ENCODE measurements at regions not wholly inside any gene's neighbourhood (a gene's known extent, or its start where the extent isn't known, plus 50 kb on each side); places are given as distances from the start of the nearest gene placed in this dataset.
"Not testable (repeated sequence)": the region's sequence is repeated elsewhere in the genome, so short reads cannot be mapped to it uniquely, and the experiment has no call there.

DNA sequence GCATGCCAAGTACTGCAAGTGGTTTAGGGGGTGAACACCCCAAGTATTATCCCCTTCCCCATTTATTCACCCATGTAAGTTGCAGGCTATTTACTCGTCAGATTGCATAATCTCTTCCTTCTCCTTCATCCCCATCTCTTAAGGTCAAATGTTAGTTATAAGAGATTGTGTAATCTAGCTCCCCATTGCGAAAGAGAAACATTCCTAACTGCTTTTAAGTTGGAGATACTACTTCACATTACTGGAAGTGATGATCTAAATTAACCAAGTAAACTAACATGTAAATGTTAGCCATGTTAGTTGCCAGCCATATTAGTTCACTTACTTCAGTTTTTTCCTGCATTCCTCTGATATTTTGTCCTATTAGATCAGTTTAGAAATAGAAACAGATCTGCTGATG is 262.3 kb downstream of the TAF11L14 start:
- DNase-seq = no peak

DNA sequence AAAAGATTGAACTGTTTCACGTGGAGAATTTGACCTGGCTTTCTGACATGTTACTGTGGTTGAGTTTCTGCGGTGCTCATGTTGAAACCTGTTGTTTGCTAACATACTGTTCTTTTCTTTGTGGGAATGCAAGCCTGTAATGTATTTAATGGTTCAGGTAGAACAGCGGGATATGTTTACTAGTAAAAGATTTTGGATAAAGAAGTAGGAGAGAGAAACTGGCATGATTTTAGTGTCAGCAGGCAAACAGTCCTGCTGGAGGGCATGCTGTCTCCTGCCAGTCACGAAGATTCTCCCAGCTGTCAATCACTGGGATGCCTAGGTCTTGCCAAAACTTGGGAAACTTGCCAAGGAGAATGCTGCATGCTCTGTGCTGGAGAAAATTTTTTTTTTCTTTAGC is 263.5 kb downstream of the TAF11L14 start:
- DNase-seq = no peak

DNA sequence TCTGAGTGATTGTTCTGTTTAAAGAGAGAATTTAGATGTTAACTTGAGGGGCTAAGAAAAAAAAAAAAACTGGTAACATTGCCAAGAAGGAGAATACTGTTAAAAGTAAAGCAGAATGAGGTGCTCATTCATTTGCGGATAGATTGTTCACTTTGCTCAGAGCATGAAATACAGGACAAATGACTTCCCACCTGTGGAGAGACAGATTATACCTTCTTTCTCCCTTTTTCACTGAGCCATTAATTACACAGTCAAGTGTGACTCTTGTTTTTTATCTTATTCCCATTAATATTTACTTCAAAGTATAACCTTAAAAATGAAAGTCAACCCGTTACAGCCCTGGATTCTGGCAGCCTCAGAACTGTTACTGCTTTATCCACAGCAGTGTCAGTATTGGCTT is 264.5 kb downstream of the TAF11L14 start:
- DNase-seq = no peak

DNA sequence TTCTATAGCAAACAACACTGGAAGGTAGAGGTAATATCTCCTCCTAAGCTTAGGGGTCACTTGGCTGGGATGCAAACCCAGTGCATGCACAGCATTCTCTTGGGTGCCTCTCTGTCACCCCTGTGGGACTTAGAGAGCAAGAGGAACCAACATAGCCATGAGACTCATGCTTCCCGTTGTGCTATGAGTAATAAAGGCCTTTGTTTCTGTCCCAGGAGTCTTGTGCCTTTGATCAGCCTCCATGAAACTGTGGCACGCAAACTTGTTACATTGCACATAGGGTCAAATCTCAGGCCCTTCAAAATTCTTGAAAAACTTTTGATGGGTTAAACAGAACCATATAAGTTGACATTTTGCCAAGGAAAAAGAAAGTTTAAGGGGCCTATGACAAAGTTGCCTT is 272.8 kb downstream of the TAF11L14 start:
- no peak for DNase-seq

DNA sequence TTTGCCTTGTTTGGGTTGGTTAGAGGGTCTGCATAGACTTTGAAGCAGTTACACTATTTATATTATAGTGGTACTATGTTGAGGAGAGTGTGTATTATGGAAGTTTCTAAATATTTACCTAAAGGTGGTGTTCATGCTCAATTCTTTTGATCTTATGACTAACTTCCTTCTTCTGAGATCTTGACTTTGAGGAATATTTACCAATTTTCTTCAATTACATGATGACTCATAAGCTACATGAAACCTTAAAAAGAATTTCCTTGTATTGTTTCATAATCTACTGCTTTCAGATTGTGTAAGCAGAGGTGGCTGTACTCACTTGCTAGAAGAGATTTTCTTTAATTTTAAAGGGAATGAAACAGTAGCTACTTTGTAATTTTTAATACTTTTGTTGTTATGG is 276.1 kb downstream of the TAF11L14 start:
- DNase-seq = no peak

DNA sequence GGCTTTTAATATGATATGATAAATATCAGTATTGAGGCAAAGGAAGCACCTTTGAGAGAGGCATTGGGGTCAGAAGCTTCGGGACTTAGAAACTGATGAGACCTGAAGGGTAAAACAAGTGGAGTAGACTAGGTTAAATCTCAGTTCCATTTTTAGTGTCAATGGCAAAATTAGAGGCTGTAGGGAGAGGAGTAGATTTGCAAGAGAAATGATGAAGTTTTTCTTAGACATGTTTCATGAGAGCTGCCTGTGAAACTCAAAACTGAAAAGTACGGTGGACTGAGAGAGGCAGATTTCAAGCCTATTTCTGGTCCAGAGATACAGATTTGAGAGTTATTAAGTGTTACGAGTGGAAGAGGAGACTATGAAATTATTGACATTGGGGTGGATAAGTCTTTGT is 278.5 kb downstream of the TAF11L14 start:
- DNase-seq = no peak

DNA sequence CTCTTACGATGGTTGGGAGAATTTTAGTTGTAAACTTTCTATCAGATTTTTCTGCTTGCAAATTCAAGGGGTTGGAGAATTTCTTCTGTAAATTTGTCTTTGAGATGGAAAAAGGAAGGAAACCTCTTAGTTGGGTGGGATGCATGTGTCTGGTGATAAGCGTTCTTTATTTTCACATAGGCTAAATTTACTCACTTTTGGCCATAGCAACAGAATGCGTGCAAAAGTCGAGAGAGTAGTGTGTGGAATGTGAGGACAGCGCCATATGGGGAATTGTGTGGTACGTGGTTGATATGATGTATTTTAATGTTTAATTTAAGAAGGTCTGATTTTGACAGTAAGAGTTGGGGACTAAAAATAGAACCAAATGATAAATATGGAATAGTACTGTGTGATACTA is 282.2 kb downstream of the TAF11L14 start:
- DNase-seq = no peak

DNA sequence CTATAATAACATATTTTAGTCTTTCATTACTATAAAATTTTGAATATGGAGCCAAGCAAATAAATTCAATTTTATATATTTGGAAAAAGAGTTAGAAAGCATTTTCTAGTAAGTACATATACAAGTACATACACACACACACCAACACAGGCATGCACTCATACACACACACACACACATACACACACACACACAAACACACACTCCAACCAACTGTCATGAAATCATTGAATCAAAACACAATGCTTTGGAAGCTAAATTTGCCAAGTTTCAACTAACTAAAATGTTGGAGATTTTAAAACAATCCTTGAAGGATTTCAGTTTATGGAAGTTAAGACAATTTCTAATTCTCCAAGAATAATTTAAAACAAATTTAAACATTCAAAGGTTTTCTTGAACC is 283.2 kb downstream of the TAF11L14 start:
- no peak for DNase-seq

DNA sequence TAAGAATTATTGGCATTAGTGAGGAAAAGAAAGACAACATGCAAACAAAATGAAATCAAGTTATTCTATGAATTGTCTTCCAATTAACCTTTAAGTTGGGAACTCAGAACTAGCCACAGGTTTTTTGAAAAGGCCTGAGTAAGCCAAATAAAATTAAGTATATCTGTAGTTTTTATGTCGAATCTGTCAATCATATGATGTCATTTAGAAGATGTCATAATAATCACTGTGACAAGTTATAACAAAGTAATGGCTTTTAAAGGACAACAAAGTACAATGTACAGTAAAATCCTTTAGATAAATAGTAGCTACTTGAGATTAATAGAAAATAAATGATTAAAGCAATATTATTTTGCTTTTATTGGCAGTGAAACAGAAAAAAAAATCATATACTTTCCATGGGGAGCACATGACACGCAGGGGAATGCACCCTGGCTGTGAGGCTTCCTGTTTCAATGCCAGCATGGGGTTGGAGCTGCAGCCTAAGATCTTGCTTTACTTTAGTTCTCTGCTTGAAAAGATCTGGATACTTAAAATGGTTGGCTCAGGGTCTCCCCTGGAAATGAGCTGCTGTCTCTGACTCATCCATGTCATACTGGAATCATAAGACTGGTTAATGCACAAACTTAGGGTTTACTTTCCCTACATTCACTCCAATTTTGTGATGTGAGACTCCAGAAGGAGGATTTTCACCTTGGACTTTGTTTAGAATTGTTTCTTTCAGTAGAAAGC is 284.3 kb downstream of the TAF11L14 start:
- no peak for DNase-seq

DNA sequence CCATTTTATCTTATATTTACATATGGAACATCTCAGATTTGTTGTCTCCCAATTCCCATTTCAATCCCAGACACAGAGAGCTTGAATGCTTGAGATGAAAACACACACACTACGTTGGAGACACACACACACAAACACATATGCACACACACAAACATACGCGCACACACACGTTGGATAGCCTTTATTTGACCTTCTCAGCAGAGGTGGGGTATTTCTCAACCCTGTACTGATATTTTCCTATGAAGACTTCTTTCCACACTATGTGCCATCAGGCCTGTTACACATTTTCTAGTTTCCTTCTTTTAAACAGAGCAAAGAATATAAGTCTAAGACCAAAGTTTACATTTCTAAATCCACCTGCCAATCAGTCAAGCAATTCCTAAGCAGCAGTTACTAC is 291.0 kb downstream of the TAF11L14 start:
- no peak for DNase-seq

DNA sequence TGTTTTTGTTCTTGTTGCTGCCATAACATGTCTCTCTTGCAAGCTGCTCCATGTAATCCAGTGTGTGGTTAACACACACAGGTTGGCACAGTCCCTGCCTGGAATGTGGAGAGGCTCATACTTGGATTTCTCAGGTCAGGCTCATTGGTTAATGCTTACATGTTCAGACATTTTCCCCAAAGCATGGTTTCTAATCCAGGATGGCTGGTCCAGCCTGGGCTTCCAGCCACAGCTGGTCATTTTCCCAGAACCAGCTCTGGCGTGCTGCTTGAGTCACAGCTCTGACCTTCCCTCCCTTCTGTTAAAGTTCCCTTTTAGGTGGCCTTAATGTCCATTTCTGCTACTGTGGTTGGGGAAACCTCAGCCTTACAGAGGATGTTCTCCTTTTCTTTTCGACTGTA is 294.3 kb downstream of the TAF11L14 start:
- DNase-seq = no peak

DNA sequence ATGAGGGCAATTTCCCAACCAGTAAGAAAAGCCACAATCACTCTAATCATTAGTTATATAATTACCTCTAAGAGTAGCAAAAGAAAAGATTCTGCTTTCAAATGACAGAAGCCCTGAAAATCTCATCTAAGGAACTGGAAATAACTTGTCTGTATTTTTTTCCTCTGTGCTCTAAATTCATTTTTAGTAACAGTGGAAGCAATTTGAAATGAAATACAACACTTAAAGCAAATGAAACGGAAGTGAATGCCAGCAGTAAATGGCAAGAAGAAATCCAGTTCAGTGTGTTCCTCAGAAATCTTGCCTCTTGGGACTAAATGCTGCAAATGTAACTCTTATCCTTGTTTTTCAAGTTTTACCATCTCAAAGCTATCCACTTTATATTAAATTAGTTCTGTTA is 294.9 kb downstream of the TAF11L14 start:
- DNase-seq = peak; percentile 2

DNA sequence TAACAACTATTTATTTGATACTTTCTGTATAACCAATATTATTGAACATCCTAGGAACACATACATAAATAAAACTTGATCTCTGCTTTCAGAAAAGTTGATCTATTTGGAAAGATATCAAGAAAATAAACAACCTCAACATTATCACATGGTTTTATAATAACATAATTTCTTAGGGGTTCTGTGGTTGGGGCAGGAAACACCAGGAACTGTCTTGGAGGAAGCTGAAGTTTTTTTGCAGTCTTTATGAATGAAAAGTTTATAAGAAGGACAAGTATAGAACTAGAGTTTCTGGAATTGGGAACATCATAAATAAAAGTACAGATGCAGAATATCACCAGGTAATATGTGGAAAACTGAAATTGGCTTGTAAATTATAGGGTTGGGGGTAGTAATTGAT is 296.1 kb downstream of the TAF11L14 start:
- DNase-seq = no peak

DNA sequence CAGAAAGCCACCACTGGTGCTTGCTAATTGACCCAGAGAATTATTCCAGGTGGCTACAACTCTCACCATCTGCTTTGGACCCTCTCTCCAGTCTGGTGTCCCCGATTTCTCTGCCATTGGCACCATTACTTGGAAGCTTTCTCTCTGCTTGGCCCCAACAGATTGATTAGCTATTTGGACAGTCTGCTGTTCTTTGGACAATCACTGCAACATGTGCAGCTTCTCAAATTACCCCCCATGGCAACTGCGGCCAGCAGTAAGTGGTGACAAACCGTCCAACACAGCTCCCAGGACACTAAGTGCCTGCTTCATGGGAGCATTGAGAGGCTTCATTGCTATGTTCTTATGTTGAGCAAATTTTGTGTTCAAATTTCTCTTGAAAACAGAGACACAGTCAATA is 309.8 kb downstream of the TAF11L14 start:
- no peak for DNase-seq

DNA sequence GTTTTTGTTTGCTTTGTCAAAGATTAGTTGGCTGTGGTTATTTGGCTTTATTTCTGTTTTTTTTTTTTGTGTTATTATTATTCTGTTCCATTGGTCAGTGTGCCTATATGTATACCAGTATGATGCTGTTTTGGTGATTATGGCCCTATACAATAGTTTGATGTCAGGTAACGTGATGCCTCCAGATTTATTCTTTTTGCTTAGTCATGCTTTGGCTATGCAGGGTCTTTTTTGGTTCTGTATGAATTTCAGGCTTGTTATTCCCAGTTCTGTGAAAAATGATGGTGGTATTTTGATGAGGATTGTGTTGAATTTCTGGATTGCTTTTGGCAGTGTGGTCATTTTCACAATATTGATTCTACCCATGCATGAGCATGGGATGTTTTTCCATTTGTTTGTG is 312.8 kb downstream of the TAF11L14 start:
- no peak for DNase-seq

DNA sequence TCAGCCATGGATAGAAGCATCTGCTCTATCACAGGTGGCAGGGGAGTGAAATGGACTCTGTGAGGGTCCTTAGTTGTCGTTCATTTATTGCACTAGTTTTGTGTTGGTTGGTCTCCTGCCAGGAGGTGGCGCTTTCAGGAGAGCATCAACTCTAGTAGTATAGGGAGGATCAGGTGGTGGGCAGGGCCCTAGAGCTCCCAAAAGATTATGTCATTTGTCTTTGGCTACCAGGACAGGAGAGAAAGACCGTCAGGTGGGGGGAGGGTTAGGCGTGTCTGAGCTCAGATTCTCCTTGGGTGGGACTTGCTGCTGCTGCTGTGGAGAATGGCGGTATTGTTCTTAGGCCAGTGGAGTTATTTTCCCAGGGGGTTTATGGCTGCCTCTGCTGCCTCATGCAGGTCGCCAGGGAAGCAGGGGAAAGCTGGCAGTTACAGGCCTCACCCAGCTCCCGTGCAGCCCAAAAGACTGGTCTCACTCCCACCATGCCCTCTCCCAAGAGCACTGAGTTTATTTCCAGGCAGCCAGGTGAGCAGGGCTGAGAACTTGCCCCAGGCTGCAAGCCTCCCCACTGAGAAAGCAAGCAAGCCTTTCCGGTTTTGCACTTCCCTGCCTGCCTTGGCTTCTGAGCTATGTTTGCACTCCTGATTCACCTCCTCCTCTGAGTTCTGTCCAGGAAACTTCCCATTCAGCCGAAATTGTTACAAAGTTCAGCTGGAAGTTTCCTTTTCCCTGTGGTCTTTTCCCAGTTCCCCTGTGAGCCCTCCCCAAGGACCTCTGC is 317.3 kb downstream of the TAF11L14 start:
- DNase-seq = no peak

DNA sequence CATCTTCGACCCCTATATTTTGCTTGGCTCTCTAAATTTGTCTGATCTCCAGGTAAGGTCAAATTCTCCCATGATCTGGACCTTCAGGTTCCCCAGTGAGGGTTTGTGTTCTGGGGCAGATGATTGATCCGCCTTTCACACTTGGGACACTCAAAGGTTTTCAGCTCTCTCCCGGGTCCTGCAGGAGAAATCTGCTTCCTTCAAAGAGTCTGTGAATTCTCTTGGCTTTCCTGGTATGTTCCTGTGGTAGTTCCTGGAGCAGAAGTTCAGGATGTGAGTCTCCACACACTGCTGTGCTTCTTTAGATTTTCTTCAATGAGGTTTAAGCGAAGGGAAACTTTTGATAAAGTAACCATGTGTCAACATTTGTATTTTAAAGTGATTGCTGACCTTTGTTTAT is 318.0 kb downstream of the TAF11L14 start:
- DNase-seq = no peak

DNA sequence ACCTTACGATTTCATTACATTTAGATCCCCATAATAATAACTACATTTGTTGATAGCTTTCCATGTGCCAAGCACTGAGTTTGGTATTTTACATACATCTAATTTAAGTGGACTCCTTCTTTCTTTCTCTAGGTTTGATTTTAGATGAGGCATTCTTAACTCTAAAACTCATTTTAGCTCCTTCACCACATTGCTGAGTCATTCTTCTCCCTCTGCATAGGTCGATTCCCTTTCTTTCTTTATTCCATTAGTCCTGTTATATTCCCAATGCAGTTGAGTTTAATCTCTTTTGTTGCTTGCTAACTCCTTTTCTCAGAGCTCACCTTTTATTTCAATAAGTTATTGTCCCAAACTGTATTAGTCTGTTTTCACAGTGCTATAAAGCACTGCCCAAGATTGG is 329.8 kb downstream of the TAF11L14 start:
- no peak for DNase-seq

DNA sequence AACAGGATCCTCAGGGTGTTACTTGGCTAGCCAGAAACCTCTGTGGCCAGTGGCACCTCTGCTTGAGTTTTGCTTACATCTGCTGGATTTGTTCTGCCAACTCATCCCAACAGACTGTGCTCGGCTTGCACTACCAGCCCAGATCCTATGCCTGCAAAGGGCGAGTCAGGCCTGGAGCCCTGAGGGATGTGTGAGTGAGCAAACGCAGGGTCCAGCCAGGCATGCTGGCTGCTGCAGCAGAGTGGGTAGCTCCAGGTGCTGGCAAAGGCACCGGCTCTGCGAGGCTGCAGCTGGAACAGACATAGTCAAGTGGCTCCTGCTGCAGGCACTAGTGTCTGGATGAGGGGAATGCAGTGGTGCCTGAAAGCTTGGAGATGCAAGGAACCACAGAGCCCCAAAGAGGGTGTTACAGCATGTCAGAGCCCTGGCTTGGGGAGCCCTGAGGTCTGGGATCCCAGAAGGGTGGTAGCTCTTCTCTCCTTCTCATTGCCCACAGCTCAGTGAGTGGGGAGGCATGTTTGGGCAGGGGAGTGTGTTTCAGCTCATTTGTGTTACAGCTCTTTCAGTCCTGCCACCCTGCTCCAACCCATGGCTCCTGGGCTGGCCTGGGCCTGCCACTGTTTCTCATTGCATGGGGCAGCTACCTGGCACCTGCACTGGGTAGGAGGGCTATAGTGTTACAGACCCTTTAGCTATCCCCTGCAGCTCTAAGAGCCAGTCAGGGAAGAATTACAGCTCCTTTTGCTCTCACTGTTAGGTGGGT is 332.6 kb downstream of the TAF11L14 start:
- DNase-seq = no peak

DNA sequence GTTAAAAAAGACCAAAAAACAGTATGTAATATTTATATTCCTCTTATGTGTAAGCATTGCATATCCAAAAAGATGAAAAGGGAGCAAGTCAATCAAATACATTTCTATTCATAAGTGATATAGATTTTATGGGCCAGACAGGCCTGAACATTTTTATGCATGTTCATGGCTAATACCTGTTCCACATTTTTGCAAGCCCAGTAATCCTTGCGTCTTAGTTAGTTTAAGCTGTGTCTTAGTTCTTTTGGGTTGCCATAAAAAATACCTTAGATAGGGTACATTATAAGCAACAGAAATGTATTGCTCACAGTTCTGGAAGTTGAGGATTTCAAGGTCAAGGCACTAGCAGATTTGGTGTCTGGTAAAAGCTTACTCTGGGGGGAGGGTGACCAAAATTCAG is 342.1 kb downstream of the TAF11L14 start:
- DNase-seq = no peak

DNA sequence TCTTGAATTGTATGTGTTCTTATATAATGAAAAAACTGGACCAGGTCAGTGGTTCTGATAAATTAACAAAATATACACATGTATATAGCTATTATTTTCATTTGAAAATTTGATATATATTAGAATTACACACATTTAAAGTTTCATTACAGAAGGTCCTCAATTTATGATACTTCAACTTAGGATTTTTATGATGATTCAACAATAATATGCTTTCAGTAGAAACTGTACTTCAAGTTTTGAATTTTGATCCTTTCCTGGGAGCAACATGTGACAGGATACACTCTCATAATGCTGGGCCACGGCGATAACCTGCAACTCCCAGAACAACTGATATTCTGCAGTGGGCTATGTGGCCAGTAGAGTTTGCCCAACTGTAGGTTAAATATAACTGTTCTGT is 344.7 kb downstream of the TAF11L14 start:
- no peak for DNase-seq

DNA sequence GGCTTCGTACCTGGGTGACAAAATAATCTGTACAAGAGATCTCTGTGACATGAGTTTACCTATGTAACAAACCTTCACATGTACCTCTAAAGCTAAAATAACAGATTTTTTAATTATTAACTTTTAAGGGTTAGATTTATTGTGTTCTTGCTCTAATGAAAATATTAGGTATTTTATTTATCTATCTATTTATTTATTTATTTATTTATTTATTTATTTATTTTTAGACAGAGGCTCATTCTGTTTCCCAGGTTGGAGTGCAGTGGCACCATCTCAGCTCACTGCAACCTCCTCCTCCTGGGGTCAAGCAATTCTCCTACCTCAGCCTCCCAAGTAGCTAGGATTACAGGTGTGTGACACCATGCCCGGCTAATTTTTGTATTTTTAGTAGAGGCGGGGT is 348.4 kb downstream of the TAF11L14 start:
- DNase-seq = not testable (repeated sequence)

DNA sequence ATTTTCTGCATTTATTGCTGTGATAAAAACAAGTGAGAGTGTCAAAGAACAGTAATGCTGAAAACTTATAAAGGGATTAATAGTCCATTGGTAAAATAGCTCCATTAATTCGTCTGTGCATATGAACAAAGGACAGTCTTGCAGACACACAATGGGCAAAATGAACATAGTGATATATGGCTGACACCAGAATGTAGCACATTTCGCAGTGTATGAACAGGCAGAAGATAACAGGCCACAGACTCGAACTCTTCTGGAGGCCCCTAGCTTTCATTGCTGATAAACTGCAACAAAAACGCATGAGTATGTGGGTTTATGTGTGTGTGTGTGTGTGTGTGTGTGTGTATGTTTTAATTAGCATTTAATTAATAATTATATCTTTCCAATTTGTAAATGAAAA is 354.8 kb downstream of the TAF11L14 start:
- DNase-seq = no peak
